Kidney epithelial cell (primary cell): ENCODE measurements at regions not wholly inside any gene's neighbourhood (a gene's known extent, or its start where the extent isn't known, plus 50 kb on each side); places are given as distances from the start of the nearest gene placed in this dataset.

ENCODE experiments used
- DNase-seq: peaks from one replicate; pipeline ENCODE4 v3.0.0-alpha.2; 2010; ENCODE audit warnings: low read depth
- H3K27me3 ChIP-seq: 2 replicates; pipeline ENCODE4 v1.6.0; 2011; ENCODE audit warnings: low read length; ENCODE audit not compliant: control insufficient read depth, insufficient read depth
- H3K36me3 ChIP-seq: 2 replicates; pipeline ENCODE4 v1.5.1; 2011; ENCODE audit warnings: low read length; ENCODE audit not compliant: control insufficient read depth, insufficient read depth
- H3K4me3 ChIP-seq: 2 replicates; pipeline ENCODE4 v1.5.1; 2011; ENCODE audit warnings: low read depth, mild to moderate bottlenecking, control low read depth, low read length
- CTCF ChIP-seq: IDR thresholded peaks from 2 replicates; pipeline ENCODE4 v1.5.1; 2011; ENCODE audit warnings: mild to moderate bottlenecking, moderate library complexity, low read length, control low read depth, inconsistent platforms; ENCODE audit not compliant: insufficient read depth, poor library complexity, severe bottlenecking

- TF ChIP-seq CTCF = no peak
- Histone ChIP-seq H3K4me3 (no peak overlapping the region), H3K27me3 (no peaks in the 10 kb centered on the region), H3K36me3 (no peaks in the 10 kb centered on the region)
- no peak for DNase-seq
Observed at GRCh38 chr5:4036861-4037260, 441.2 kb downstream of the IRX1 start.

DNA sequence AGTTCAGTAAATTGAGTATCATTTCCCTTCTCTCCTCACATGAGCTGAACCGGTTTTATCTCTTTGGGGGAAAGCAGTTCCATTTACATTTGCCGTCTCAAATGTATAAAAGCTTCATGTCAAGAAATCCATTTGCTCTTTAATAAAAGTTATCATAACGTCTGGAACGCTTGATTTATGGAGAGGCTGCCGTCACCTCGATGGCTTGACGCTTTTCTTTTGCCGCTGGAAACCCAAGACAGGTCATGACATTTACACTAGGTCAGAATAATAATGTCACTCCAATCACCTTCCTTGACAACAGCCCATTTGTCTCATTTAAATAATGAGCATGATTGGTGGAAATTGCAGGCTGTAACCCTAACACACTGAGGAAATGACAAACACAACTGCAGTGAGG is 443.4 kb downstream of the IRX1 start:
- TF ChIP-seq CTCF = no peak
- no peak overlapping the region for H3K4me3 ChIP-seq
- H3K36me3 ChIP-seq = no peaks in the 10 kb centered on the region
- no peak for DNase-seq
- no peaks in the 10 kb centered on the region for H3K27me3 ChIP-seq

DNA sequence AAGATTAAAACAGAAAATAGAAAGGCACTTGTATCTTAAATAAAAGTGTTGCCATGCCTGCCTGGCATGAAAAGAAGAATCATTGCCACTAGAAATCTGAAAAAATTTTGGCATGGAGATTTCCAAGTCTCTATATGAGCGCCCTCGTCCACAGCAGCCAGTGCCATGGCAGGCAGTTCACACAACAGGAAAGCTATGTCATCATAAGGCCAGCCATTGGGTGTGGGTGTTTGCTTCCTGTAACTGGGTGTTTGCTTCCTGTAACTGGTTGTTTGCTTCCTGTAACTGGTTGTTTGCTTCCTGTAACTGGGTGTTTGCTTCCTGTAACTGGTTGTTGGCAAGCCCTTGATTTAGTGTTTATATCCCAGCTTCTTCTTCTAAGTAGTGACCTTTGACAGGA is 446.7 kb downstream of the IRX1 start:
- Histone ChIP-seq H3K27me3 (no peaks in the 10 kb centered on the region), H3K36me3 (no peaks in the 10 kb centered on the region), H3K4me3 (no peak overlapping the region)
- no peak for DNase-seq
- TF ChIP-seq CTCF = no peak

GRCh38 chr5:4043135-4043534 is 447.5 kb downstream of the IRX1 start:
- TF ChIP-seq CTCF = no peak
- H3K4me3 ChIP-seq = no peak overlapping the region
- no peaks in the 10 kb centered on the region for H3K36me3 ChIP-seq
- no peak for DNase-seq
- H3K27me3 ChIP-seq = no peaks in the 10 kb centered on the region

- Histone ChIP-seq H3K27me3 (no peaks in the 10 kb centered on the region), H3K4me3 (no peak overlapping the region), H3K36me3 (no peaks in the 10 kb centered on the region)
- no peak for TF ChIP-seq CTCF
- DNase-seq = no peak
Observed at GRCh38 chr5:4044881-4045280, 449.2 kb downstream of the IRX1 start.

DNA sequence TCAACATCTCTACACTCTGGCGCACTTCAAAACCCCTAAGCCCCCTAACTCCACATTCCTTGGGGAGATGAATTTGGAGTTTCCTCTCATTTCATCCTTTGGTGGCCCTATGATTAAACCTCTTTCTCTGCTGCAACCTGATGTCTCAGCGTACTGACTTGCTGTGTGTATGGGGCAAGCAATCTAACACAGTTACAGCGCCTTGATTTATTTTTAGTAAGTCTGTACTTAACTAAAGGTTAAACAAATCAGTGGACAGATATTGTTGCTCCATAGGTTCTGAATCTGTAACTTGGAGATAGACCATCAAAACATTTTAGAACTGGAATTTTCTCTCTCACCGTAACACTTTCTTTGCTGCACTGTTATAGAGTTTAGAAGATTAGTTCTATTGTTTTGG is 452.8 kb downstream of the IRX1 start:
- H3K27me3 ChIP-seq = no peaks in the 10 kb centered on the region
- H3K36me3 ChIP-seq = no peaks in the 10 kb centered on the region
- H3K4me3 ChIP-seq = no peak overlapping the region
- TF ChIP-seq CTCF = no peak
- DNase-seq = no peak
